WTC11 (cell line): ENCODE measurements at regions not wholly inside any gene's neighbourhood (a gene's known extent, or its start where the extent isn't known, plus 50 kb on each side); places are given as distances from the start of the nearest gene placed in this dataset.

Source experiments
- CTCF ChIP-seq: fragments of 200-600 bp; IDR thresholded peaks from 2 replicates; pipeline ENCODE4 v1.8.0; 2022; ENCODE audit warnings: antibody characterized with exemption
- GABPB1 ChIP-seq: sonication (generic); formaldehyde crosslinking; IDR thresholded peaks from 2 replicates; pipeline ENCODE4 v1.8.1; 2023; ENCODE audit warnings: mild to moderate bottlenecking, missing genetic modification reagents
- IRF1 ChIP-seq: sonication (generic); formaldehyde crosslinking; IDR thresholded peaks from 2 replicates; pipeline ENCODE4 v1.8.0; 2023; ENCODE audit warnings: missing genetic modification reagents

DNA sequence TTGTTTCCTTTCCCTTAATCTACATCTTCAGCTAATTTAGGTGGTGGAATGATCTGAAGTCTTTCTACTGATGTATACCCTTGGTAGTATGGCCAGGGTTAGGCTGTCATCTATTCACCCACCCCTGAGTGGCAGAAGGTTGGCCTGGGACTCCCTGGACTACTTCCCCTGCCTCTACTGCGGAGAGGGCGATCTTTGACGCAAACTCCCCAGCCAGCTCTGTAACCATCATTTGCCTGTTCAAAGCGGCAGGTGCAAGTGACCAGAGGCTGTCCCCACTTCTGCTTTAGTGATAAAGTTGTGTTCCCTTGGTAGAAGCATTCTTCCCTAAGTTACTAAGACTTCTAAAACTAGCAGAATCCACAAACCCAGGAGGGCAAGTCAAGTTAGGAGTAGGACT, 70.8 kb upstream of the UNC5B start:
- no peak for TF ChIP-seq GABPB1 (CRISPR knock-in tag)
- no peak for TF ChIP-seq CTCF
- TF ChIP-seq IRF1 (CRISPR knock-in tag): no peak
